ENCODE measurements at regions not wholly inside any gene's neighbourhood (a gene's known extent, or its start where the extent isn't known, plus 50 kb on each side); places are given as distances from the start of the nearest gene placed in this dataset.

DNA sequence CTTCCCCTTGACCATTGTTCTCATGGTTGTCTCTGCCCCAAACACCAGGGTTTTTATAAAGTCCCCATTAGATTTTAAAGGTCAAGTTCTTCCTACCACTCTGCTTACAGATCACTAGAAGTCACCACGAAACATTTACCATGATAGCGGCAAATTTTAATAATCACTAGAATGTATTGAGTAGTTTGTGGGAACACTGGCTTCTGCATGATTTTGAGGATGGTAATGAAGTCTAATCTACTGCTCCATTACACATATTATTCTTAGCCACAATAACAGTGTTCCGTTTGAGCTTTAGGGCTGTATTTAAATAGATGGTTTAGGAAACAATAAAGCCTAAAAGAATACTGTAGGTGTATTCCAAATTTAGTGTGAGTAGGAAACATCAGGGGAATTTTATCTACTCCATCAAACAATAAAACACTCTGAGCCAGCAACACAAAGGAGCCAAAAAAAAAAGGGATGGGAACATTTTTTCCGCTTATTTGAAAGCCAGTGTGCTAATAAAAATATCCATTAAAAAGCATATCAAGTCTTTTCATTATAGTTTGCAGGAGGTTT, 49.7 kb downstream of the KLF12 start:
- no peak for DNase-seq

DNA sequence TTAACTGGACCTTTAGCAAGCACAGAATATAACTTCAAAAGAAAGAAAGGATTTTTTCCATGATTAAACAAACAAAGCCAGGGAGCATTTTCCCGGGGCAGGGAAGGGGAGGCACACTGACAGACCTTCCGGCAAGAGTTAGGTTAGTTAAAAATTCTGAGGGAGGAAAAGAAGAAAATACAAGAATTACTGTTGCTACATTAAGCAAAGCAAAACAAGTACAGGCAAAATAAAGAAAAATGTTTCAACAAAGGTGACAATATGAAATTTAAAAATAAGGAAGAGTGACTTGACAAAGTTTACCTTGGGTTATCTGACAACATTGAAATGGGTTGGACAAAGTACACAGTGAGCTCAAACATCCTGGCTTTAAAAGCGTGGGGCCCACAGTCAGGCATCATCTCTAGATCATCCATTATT, 51.5 kb downstream of the KLF12 start:
- DNase-seq = no peak

DNA sequence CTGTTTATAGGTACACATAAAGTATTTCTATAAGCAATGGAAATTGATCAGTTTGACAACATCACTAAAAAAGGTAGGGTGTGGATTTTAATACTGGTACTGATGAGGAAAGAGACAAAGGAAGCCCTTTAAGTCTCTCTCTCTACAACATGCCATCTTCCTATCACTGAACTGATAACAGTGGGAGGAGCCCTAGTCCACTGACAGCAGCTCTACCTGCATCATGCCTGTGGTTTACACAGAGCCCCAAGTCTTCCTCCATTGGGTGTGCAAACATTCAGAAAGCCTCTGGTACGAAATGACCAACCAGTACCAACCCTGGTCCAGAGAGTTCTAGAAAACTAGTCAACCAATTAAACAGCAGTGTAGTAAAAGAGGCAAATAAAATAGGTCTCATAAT, 53.4 kb downstream of the KLF12 start:
- DNase-seq = no peak

DNA sequence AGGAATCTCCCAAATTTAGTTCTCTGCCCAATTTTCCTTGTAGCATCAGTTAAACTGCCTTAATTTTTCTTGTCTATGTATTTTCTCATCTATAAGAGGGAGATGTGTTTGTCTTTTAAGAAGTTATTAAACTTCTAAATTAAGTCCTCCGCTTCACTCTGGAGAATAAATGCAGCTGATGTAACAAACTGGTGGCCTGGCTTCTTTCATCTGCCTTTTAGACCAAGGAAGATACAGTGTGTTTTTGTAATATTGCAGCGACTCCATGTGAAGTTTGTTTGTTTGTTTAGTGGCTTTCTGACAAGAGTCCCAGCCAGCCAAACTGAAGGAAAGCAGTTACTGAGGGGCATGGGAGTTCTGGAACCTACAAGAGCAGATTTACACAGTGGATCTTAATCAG, 56.4 kb downstream of the KLF12 start:
- DNase-seq = no peak

DNA sequence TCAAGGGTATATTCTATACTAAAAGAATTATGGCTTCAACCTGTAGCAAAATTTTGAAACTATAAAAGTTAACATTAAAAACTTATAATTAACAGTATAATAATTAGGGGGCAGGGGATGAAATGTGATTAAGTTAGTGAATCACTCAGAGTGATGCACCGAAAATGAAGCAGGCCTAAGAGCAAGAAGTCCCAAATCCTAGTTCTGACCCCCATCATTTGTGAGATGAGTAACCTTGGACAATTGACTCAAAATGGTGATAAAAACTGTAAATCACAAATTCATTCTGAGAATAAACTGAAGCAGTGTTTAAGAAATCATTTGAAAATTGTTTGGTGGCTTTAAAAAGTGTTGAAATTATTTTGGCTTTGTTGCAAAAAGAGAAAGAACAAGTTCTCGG, 56.8 kb downstream of the KLF12 start:
- DNase-seq = peak; percentile 17

DNA sequence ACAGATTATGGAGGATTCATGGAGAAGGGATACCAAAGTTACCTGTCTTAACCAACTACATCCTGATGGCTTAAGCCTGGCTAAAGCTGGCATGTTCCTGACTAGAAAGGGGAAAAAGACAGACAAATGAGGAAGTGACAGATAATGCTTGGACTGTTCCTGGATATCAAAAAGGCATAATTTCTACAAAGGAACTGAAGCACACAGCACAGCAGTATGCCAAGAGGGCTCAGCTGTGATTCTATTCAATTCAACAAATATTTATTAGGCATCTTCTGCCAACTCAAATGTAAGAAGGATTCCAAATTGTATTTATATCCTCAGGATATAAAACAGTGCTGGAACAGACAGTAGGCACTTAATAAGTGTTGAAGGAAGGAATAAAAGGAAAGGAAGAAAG, 59.5 kb downstream of the KLF12 start:
- DNase-seq = no peak

DNA sequence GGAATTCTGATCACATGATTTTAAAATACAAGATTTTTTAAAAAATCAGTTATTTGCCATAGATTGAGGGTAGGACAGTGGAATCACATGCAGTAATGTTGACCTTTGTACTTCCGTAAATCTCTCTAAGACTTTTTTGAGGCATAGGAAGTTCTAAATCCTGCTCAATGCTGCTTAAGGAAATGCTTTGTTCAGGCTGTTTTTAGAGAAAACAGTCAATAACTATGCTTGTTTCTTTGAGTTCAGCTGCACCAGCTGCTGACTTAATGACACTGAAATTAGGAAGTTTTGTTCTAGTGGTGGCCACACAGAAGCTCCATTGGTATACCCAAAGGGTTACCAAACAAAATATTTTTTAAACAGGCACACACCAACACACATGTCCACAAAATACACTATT, 60.9 kb downstream of the KLF12 start:
- DNase-seq = no peak

DNA sequence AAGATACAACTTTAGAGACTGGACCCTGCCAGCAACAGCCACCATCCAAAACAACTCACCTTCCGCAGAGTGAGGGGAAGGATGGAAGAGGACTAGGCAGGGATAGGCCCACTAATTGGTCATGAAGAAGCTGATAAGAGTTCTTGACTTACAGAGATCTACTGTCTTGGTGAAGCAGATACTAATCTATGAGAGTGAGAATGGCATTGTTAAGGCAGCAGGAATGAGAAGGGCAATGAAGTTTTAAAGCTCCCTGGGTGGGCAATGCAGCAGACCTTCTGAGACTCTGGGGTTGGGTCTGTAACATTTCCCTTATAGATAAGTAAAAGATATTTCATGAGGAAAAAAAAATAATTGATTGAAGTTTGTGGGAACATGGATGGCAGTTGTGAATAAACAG, 63.7 kb downstream of the KLF12 start:
- DNase-seq = no peak

DNA sequence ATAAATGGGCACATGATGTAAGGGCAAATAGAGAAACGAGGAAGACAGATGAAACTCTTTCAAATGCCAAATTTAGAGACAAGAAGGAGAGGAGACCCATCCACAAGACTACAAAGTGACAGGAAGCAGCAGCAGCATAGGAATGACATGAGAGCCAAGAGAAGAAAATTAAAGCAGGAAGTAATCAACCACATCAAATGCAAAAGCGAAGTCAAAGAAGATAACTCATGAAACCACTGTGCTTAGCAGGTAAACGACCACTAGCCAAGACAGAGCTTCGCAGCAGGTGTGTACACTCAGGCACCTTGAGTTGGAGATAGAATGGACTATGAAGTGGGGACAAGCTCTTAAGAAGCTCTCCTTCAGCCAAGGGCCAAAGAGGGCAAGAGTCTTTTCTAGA, 64.1 kb downstream of the KLF12 start:
- DNase-seq = peak; percentile 29

DNA sequence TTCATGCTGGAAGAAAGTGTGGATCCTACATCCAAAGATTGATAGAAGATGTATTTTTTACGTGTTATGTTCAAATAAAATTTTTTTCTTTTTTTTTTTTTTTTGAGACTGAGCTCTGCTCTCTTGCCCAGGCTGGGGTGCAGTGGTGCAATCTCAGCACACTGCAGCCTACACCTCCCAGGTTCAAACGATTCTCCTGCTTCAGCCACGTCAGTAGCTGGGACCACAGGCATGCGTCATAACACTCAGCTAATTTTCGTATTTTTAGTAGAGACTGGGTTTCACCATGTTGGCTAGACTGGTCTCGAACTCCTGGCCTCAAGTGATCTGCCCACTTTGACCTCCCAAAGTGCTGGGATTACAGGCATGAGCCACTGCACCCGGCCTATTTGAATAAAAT, 65.7 kb downstream of the KLF12 start:
- no peak for DNase-seq

DNA sequence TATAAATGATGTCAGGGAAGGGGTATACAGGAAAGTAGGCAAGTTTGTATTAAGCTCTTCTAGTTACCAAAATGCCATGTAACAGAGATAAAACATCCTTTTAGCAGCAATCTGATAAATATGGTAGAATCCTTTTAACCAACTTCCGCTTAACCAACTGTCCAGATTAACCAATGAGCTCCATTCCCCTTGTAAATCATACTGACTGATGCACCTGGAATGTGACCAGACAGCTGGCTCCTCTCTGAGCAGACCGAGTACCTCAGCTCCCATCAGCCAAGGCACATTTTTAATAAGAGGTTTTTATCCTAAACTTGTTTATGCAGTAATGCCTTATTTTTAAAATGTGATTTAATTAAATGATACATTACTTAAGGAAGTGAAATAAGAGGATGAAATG, 66.4 kb downstream of the KLF12 start:
- DNase-seq = no peak

DNA sequence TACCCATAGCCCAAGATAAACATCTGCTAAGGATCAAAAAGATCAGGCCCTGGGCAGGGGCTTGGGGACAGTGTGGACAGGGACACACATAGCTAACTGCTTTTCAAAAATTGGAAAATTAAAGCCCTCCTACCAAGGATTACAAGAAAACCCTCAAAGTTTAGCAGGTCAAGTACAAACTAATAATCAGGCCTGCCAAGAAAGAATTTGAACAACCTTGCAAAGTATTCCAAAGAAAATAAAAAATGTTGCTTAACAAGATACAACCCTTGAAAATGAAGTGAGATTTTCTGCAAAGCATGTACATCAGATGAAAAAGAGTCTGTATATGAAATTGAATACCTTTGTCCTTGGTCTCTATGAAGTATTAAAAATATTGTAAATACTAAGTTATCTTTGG, 67.3 kb downstream of the KLF12 start:
- no peak for DNase-seq

DNA sequence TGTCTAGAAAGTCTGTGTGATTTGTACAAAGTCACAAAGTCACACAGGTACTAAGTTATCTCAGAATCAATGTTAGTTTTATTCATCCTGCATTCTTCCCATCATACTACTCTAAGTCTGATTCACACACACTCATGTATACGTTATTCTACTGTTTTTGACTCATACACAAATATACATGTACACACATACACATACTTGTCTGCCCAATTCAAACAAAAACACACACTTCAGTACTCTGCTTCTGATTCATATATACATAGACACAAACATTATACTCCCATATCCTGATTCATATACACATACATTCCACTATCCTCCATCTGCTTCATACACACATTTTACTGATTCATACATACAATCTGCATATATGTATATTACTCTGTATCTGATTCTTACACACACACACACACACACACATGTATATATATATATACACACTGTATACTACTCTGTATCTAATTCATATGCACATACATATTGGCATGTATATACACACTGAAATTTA, 69.3 kb downstream of the KLF12 start:
- peak; percentile 10 for DNase-seq

DNA sequence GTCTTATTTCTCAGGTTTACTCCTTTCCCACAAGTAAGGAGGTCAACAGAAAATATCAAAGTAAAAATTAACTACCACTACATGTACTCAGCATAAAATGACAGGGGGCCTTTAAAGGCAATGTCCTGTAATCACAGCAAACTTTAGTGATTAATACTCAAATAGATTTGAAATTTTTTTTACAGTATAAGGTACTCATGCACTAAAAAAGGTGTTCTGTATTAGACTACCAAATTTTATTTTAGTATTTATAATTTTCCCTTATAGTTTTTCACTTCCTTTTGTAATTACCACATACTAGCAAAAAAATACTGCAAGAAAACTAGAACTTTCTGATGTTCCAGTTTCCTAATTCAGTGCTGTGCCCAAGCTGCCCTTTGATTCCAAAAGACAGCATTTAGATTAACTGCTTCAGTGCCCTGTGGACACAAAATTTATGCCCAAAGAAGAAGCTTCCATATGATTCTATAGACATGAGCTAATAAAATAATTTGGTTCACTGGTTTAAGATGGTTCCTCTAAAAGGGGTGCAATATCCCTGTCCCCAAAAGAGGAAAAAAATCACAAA, 70.6 kb downstream of the KLF12 start:
- no peak for DNase-seq

DNA sequence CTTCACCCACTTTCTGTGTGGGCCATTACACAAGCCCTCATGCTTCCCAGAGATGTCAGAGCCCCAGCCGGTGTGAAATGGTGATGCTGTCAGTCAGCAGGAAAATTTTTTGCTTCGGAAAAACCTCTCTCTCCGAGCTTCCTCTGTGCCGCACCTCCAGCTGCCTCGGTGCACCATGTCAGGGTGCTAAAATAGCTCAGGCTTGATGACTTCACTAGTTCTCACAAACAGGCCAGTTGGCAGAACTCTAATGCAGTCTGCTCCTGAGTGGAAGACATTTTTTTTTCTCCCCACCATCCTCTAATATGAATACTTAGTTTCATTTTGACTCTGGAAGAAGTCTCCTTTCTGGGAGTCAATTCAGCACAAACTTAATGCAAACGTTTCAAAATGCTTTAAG, 71.3 kb downstream of the KLF12 start:
- peak; percentile 74 for DNase-seq

DNA sequence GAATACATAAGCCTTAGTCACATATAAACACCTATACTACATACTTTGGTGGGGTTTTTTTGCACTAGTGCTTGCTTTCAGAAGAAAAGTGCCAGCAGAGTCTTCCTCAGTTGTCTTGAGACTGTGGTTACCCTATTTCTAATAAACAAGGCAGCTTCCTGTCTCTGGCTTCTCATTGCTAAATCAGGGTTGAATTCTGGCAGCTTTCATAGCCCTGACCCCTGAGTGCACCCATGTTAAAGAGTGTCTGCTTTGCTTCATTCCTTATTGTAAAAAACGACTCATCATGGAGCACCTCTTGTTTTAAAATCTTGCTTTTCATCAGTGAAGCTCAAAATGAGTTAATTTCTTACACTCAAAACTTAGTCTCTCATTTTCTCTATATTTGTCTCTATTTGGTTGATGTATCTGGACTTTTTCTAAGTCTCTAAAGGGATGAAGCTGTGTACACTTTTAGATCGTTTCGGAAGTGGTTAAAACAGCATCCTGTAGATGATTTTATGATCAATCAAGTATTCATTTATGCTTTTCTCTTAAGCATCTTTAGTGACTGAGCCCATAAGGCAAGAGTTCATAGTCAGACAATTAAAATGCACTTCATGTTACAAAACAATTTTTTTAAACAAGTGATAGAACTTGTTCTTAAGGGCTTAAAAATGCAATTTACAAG, 72.1 kb downstream of the KLF12 start:
- DNase-seq = peak; percentile 50

DNA sequence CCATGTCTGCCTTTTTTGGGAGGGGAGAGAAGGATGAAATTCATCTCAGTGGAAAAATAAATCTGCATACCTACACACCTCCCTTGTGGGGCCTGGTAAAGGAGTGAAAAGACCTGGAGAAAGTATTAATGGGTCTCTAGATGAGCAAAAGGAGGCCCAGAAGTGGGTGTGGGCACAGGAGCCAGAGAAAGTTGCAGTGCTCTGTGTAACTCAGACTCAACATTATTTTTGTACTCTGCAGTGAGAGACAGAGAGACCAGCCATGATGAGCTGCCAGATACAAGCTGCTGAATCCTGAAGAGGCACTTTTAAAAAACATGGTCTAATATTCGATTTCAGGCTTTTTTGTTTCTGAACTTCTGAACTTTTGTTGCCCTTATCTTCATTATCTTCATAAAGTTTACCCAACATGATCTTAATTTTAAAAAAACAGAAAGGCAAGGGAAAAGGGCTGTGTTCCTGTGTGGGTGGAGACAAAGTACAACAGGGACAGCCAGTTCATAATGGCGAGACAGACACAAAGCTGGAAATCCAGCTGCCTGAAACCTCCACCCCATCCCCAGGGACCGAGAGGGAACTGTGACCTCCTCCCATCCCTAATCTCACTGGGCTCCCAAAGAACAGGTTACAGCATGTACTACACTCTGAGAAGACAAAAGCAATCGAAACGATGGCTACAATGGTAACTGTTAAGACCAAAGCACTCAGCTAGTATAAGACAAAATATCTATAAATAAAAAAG, 77.2 kb downstream of the KLF12 start:
- DNase-seq = no peak

DNA sequence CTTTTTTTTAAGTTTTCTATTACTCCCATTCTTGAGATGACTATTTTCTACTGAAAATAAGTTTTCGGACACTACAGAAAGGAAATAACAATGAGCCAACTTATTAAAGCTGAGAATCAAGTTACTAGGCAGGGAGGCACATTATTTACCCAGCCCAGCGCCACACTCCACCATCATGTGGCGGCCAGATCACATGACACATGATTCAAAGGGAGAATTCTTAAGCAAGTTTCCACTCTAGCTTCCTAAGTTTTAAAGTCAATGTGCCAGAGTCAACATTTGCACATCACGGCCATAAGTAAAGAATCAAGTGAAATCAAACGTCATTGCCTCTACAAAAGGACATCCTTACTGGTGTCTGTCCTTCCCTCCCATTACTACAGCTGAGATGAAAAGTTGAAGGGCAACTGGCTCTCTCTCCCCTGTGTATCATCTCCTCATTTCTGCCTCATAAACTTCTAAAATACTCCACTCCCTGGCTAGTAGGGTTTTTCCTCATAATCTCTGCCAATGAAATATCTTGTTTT, 81.7 kb downstream of the KLF12 start:
- peak; percentile 19 for DNase-seq

DNA sequence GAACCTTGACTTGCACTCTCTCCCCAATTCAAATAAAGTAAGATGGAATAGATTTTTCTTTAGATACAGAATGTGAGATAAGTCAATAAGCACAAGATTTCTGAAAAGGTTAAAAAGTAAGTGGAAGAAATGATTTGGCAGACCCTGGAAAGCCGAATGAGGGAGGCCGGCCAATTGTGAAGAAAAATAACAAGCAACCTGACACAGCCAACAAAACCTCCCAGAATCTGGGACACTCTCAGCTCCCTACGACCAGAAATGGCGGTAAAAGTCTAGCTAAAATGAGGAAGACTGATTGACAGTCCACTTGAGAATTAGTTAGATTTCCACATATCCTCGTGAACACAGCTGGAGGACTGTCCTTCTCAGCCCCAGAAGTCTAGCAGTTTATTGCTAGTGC, 85.4 kb downstream of the KLF12 start:
- no peak for DNase-seq

DNA sequence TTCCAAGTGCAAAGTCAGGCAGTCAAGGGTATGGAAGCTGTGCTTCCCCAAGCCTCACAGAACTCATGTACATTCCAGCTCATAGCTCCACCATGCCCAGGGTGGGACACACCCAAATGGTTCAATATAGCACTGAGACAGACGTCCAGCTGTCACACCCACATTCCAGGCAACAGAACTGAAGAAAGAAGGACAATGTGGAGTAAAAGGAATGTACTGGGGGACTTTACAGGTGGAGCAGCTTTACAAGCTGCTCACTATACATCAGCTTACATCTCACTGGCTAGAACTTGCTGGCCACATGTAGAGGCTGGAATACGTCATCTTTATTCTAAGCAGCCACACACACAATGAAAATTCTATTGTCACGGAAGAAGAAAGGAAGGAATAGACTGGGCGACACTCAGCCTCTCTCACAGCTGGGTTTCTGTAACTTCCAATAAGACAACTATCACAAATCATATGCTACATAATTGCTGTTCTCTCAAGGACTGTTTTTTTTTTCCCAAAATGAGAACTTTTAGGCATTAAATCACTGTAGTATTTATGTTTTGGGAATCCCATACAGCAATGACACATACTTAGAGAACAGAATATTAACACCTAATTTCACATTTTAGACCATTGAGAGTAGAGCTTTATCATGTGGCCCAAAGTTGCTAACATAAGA, 86.1 kb downstream of the KLF12 start:
- no peak for DNase-seq

DNA sequence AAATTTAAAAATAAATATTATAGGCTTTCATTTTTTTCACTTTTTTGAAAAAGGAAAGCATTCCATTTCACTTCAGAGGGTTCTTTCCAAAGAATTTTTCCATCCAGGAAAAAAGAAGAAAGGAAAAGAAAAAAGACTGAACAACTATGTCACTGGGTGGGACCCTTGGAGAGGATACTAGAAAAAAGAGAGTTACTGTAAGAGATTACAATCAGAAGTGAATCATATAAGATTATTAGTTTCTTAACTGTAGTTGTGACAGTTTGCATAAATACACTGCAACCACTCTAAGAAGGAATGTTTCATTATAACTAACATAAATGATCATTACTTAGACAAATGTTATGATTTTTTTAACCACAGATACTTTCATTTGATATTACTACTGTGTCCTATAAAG, 87.8 kb downstream of the KLF12 start:
- no peak for DNase-seq

DNA sequence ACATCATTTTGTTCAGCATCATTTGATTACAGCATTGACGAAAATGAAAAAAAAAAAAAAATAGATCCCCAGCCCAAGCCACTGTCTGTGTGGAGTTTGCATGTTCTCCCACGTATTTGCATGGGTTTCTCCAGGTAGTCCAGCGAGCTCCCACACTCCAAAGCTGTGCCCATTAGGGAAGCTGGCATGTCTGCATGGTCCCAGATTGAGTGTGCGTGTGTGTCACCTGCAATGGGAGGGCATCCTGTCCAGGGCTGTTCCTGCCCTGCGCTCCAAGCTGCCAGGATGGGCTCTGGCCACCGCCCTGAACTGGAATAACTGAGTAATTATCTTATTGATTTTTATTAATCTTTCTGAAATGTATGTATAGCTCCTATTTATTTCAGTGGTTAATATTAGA, 88.6 kb downstream of the KLF12 start:
- no peak for DNase-seq

DNA sequence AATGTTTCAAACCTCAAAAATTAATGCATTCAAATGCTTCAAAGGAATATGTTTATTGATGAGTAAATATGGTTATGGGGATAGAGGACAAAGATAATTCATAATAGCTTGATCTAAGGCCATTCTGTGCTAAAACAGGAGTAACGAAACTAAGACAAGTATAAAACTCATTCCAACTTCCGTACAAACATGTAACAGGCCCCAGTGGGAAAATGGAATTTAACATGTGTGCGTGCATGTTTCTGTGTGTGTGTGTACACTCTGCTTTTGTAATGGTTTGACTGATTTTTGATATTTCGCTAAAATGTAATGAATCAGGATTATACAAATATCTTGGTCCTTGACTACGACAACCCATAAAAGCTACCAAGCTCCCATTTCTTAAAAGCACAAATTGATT, 91.0 kb downstream of the KLF12 start:
- DNase-seq = no peak
